Choroid plexus epithelial cell (primary cell): ENCODE measurements at regions not wholly inside any gene's neighbourhood (a gene's known extent, or its start where the extent isn't known, plus 50 kb on each side); places are given as distances from the start of the nearest gene placed in this dataset.

Experiments
- DNase-seq: peaks from one replicate; pipeline ENCODE4 v3.0.0-alpha.2; 2010; ENCODE audit warnings: low read depth
- H3K4me3 ChIP-seq: 2 replicates; pipeline ENCODE4 v1.5.1; 2011; ENCODE audit warnings: low read depth, mild to moderate bottlenecking, control low read depth, low read length, moderate library complexity
- CTCF ChIP-seq: conservative IDR thresholded peaks from 2 replicates; pipeline ENCODE4 v1.5.1; 2011; ENCODE audit warnings: low read depth, mild to moderate bottlenecking, control low read depth, inconsistent platforms, low read length, moderate library complexity

- no peak for DNase-seq
- no peak overlapping the region for H3K4me3 ChIP-seq
- TF ChIP-seq CTCF, result no peak
Observed at GRCh38 chr1:67577646-67578045, 107.4 kb upstream of the GADD45A start.

GRCh38 chr1:67578397-67579020 lies 106.5 kb upstream of the GADD45A start:
- DNase-seq, result no peak
- H3K4me3 ChIP-seq, result no peak overlapping the region
- no peak for TF ChIP-seq CTCF

GRCh38 chr1:67579623-67580394 lies 105.2 kb upstream of the GADD45A start:
- DNase-seq, result no peak
- no peak for TF ChIP-seq CTCF
- H3K4me3 ChIP-seq, result no peak overlapping the region

GRCh38 chr1:67580691-67581403 lies 104.2 kb upstream of the GADD45A start:
- DNase-seq, result no peak
- TF ChIP-seq CTCF, result no peak
- H3K4me3 ChIP-seq, result no peak overlapping the region

- no peak for TF ChIP-seq CTCF
- DNase-seq, result no peak
- no peak overlapping the region for H3K4me3 ChIP-seq
Observed at GRCh38 chr1:67582625-67583461, 102.2 kb upstream of the GADD45A start.

GRCh38 chr1:67583462-67583950 lies 101.5 kb upstream of the GADD45A start:
- no peak for TF ChIP-seq CTCF

More at GRCh38 chr1:67583462-67583950, 101.5 kb upstream of the GADD45A start:
- no peak overlapping the region for H3K4me3 ChIP-seq
- DNase-seq, result no peak
